ENCODE measurements at regions not wholly inside any gene's neighbourhood (a gene's known extent, or its start where the extent isn't known, plus 50 kb on each side); places are given as distances from the start of the nearest gene placed in this dataset.

- H3K27ac Mint-ChIP-seq (ENCODE audit: unreplicated experiment) = no peak overlapping the region
- H3K9me3 Mint-ChIP-seq (ENCODE audit: unreplicated experiment) = peaks cover 6% of the 10 kb centered on the region
- H3K27me3 Mint-ChIP-seq (ENCODE audit: unreplicated experiment) = peaks cover 2% of the 10 kb centered on the region
- H3K4me1 Mint-ChIP-seq (ENCODE audit: low read depth, unreplicated experiment) = no peaks in the 10 kb centered on the region
- DNase-seq = no peak
- TF ChIP-seq CTCF (IDR thresholded peaks at IDR 0.05; ENCODE audit: partially characterized antibody, unreplicated experiment) = no peak
- no peak overlapping the region for H3K4me3 Mint-ChIP-seq (ENCODE audit: unreplicated experiment)
- H3K36me3 Mint-ChIP-seq (ENCODE audit: unreplicated experiment) = peaks cover 28% of the 10 kb centered on the region
Measured at GRCh38 chr2:3025984-3026383, 351.6 kb downstream of the EIPR1 start.

- no peak for DNase-seq
- no peak overlapping the region for H3K4me3 Mint-ChIP-seq (ENCODE audit: unreplicated experiment)
- peaks cover 30% of the 10 kb centered on the region for H3K36me3 Mint-ChIP-seq (ENCODE audit: unreplicated experiment)
- TF ChIP-seq CTCF (IDR thresholded peaks at IDR 0.05; ENCODE audit: partially characterized antibody, unreplicated experiment) = no peak
- H3K27ac Mint-ChIP-seq (ENCODE audit: unreplicated experiment) = no peak overlapping the region
- peaks cover 3% of the 10 kb centered on the region for H3K9me3 Mint-ChIP-seq (ENCODE audit: unreplicated experiment)
- H3K4me1 Mint-ChIP-seq (ENCODE audit: low read depth, unreplicated experiment) = no peaks in the 10 kb centered on the region
- peaks cover 2% of the 10 kb centered on the region for H3K27me3 Mint-ChIP-seq (ENCODE audit: unreplicated experiment)
Measured at GRCh38 chr2:3025261-3025660, 352.4 kb downstream of the EIPR1 start.

- H3K4me1 Mint-ChIP-seq (ENCODE audit: low read depth, unreplicated experiment) = no peaks in the 10 kb centered on the region
Measured at GRCh38 chr2:3024401-3024935, 353.1 kb downstream of the EIPR1 start.

GRCh38 chr2:3023531-3023930, 354.1 kb downstream of the EIPR1 start:
- no peak for DNase-seq
- Mint-ChIP-seq H3K9me3 (ENCODE audit: unreplicated experiment) (peaks cover 8% of the 10 kb centered on the region), H3K27me3 (ENCODE audit: unreplicated experiment) (peaks cover 2% of the 10 kb centered on the region), H3K4me1 (ENCODE audit: low read depth, unreplicated experiment) (no peaks in the 10 kb centered on the region), H3K4me3 (ENCODE audit: unreplicated experiment) (no peak overlapping the region), H3K27ac (ENCODE audit: unreplicated experiment) (no peak overlapping the region), H3K36me3 (ENCODE audit: unreplicated experiment) (peaks cover 32% of the 10 kb centered on the region)
- TF ChIP-seq CTCF (IDR thresholded peaks at IDR 0.05; ENCODE audit: partially characterized antibody, unreplicated experiment) = no peak

More at GRCh38 chr2:3024401-3024935, 353.1 kb downstream of the EIPR1 start:
- H3K27me3 Mint-ChIP-seq (ENCODE audit: unreplicated experiment) = peaks cover 2% of the 10 kb centered on the region
- no peak overlapping the region for H3K27ac Mint-ChIP-seq (ENCODE audit: unreplicated experiment)
- H3K36me3 Mint-ChIP-seq (ENCODE audit: unreplicated experiment) = peaks cover 27% of the 10 kb centered on the region
- H3K9me3 Mint-ChIP-seq (ENCODE audit: unreplicated experiment) = peaks cover 3% of the 10 kb centered on the region
- TF ChIP-seq CTCF (IDR thresholded peaks at IDR 0.05; ENCODE audit: partially characterized antibody, unreplicated experiment) = no peak
- DNase-seq = no peak
- no peak overlapping the region for H3K4me3 Mint-ChIP-seq (ENCODE audit: unreplicated experiment)

DNA sequence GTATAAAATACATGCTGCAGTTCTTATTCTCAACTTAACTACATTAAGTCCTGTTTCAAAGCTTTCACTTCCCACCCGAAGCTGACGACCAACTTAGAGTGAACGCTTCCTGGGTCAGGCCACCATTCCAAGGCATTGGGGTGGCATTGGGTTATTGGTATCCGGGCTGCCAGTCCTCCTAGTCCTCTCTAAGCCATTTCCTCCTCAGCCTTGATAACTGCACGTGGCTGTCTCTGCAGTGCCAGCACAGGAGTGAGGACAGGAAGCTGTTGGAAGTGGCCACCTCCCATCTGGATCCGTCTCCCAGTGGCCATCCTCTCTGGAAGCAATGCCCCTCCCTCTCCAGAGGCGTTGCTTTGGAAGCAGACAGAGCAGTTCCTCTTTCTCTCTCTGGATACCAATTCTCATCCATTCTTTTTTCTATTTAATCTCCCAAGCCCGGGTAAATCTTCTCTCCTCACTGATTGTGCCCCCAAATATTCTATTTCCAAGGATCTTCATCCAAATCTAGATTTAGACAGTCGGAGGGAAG, 354.7 kb downstream of the EIPR1 start:
- no peak for DNase-seq
- peaks cover 2% of the 10 kb centered on the region for H3K27me3 Mint-ChIP-seq (ENCODE audit: unreplicated experiment)
- peaks cover 32% of the 10 kb centered on the region for H3K36me3 Mint-ChIP-seq (ENCODE audit: unreplicated experiment)
- no peak overlapping the region for H3K4me3 Mint-ChIP-seq (ENCODE audit: unreplicated experiment)
- TF ChIP-seq CTCF (IDR thresholded peaks at IDR 0.05; ENCODE audit: partially characterized antibody, unreplicated experiment) = no peak
- H3K4me1 Mint-ChIP-seq (ENCODE audit: low read depth, unreplicated experiment) = no peaks in the 10 kb centered on the region
- peaks cover 8% of the 10 kb centered on the region for H3K9me3 Mint-ChIP-seq (ENCODE audit: unreplicated experiment)
- no peak overlapping the region for H3K27ac Mint-ChIP-seq (ENCODE audit: unreplicated experiment)

Measured in glutamatergic neuron (in vitro differentiated cells).